ENCODE measurements at regions not wholly inside any gene's neighbourhood (a gene's known extent, or its start where the extent isn't known, plus 50 kb on each side); places are given as distances from the start of the nearest gene placed in this dataset.
"Not testable (repeated sequence)": the region's sequence is repeated elsewhere in the genome, so short reads cannot be mapped to it uniquely, and the experiment has no call there.

GRCh38 chr7:86199881-86200614 lies 443.7 kb upstream of the GRM3 start:
- peak; percentile 63 for FAIRE-seq

GRCh38 chr7:86190351-86190750 lies 453.4 kb upstream of the GRM3 start:
- FAIRE-seq, result no peak

GRCh38 chr7:86181474-86181873 lies 462.2 kb upstream of the GRM3 start:
- FAIRE-seq, result no peak

- FAIRE-seq, result no peak
Measured at GRCh38 chr7:86164827-86165226, 478.9 kb upstream of the GRM3 start.

GRCh38 chr7:86158111-86158510 lies 485.6 kb upstream of the GRM3 start:
- FAIRE-seq, result no peak

- FAIRE-seq, result no peak
Measured at GRCh38 chr7:86155623-86156022, 488.1 kb upstream of the GRM3 start.

GRCh38 chr7:86152926-86153325 lies 490.8 kb upstream of the GRM3 start:
- no peak for FAIRE-seq

- no peak for FAIRE-seq
Measured at GRCh38 chr7:86149024-86149665, 494.6 kb upstream of the GRM3 start.

- no peak for FAIRE-seq
Measured at GRCh38 chr7:86148501-86148900, 495.2 kb upstream of the GRM3 start.

- no peak for FAIRE-seq
Measured at GRCh38 chr7:86137343-86137742, 506.4 kb upstream of the GRM3 start.

- FAIRE-seq, result no peak
Measured at GRCh38 chr7:86130268-86130667, 513.4 kb upstream of the GRM3 start.

GRCh38 chr7:86123476-86123875 lies 520.2 kb upstream of the GRM3 start:
- no peak for FAIRE-seq

- FAIRE-seq, result no peak
Measured at GRCh38 chr7:86094166-86094669, 549.5 kb upstream of the GRM3 start.

- no peak for FAIRE-seq
Measured at GRCh38 chr7:86091369-86091768, 552.3 kb upstream of the GRM3 start.

- FAIRE-seq, result no peak
Measured at GRCh38 chr7:86089455-86089854, 554.3 kb upstream of the GRM3 start.

GRCh38 chr7:86064572-86064971 lies 579.1 kb upstream of the GRM3 start:
- FAIRE-seq, result not testable (repeated sequence)

GRCh38 chr7:86058649-86059048 lies 585.1 kb upstream of the GRM3 start:
- FAIRE-seq, result no peak

- FAIRE-seq, result no peak
Measured at GRCh38 chr7:86050918-86051317, 592.8 kb upstream of the GRM3 start.

- no peak for FAIRE-seq
Measured at GRCh38 chr7:86049910-86050309, 593.8 kb upstream of the GRM3 start.

- FAIRE-seq, result not testable (repeated sequence)
Measured at GRCh38 chr7:86045197-86045596, 598.5 kb upstream of the GRM3 start.

GRCh38 chr7:86025807-86026206 lies 617.9 kb upstream of the GRM3 start:
- FAIRE-seq, result no peak

- no peak for FAIRE-seq
Measured at GRCh38 chr7:86013662-86014061, 630.0 kb upstream of the GRM3 start.

- no peak for FAIRE-seq
Measured at GRCh38 chr7:86012971-86013370, 630.7 kb upstream of the GRM3 start.

GRCh38 chr7:86008898-86009297 lies 634.8 kb upstream of the GRM3 start:
- no peak for FAIRE-seq

Measured in endometrium (tissue), 2 donors.